ENCODE measurements at regions not wholly inside any gene's neighbourhood (a gene's known extent, or its start where the extent isn't known, plus 50 kb on each side); places are given as distances from the start of the nearest gene placed in this dataset.
A peak's percentile ranks its signal among the peaks of the same experiment; 100 is the strongest.

GRCh38 chr3:7973006-7973405 lies 528.6 kb upstream of the LMCD1 start:
- DNase-seq (ENCODE audit: low read depth), result no peak
- TF ChIP-seq CTCF (IDR thresholded peaks at IDR 0.05; ENCODE audit: low read length, missing control alignments), result no peak
- no peak overlapping the region for H3K4me3 ChIP-seq (replicated peaks; ENCODE audit: low read depth, low read length)

- TF ChIP-seq CTCF (IDR thresholded peaks at IDR 0.05; ENCODE audit: low read length, missing control alignments), result no peak
- DNase-seq (ENCODE audit: low read depth), result peak; percentile 50
- no peak overlapping the region for H3K4me3 ChIP-seq (replicated peaks; ENCODE audit: low read depth, low read length)
Measured at GRCh38 chr3:7977245-7978086, 524.2 kb upstream of the LMCD1 start.

- DNase-seq (ENCODE audit: low read depth), result no peak
- no peak for TF ChIP-seq CTCF (IDR thresholded peaks at IDR 0.05; ENCODE audit: low read length, missing control alignments)
- H3K4me3 ChIP-seq (replicated peaks; ENCODE audit: low read depth, low read length), result no peak overlapping the region
Measured at GRCh38 chr3:7978087-7978422, 523.6 kb upstream of the LMCD1 start.

- no peak for DNase-seq (ENCODE audit: low read depth)
- TF ChIP-seq CTCF (IDR thresholded peaks at IDR 0.05; ENCODE audit: low read length, missing control alignments), result no peak
- H3K4me3 ChIP-seq (replicated peaks; ENCODE audit: low read depth, low read length), result no peak overlapping the region
Measured at GRCh38 chr3:7982126-7982525, 519.5 kb upstream of the LMCD1 start.

- no peak for DNase-seq (ENCODE audit: low read depth)
- TF ChIP-seq CTCF (IDR thresholded peaks at IDR 0.05; ENCODE audit: low read length, missing control alignments), result no peak
- no peak overlapping the region for H3K4me3 ChIP-seq (replicated peaks; ENCODE audit: low read depth, low read length)
Measured at GRCh38 chr3:7999384-7999783, 502.2 kb upstream of the LMCD1 start.

GRCh38 chr3:8001307-8001706 lies 500.3 kb upstream of the LMCD1 start:
- no peak for TF ChIP-seq CTCF (IDR thresholded peaks at IDR 0.05; ENCODE audit: low read length, missing control alignments)
- no peak for DNase-seq (ENCODE audit: low read depth)
- H3K4me3 ChIP-seq (replicated peaks; ENCODE audit: low read depth, low read length), result no peak overlapping the region

- TF ChIP-seq CTCF (IDR thresholded peaks at IDR 0.05; ENCODE audit: low read length, missing control alignments), result no peak
- no peak overlapping the region for H3K4me3 ChIP-seq (replicated peaks; ENCODE audit: low read depth, low read length)
- no peak for DNase-seq (ENCODE audit: low read depth)
Measured at GRCh38 chr3:8001712-8002111, 499.9 kb upstream of the LMCD1 start.
